ENCODE measurements at regions not wholly inside any gene's neighbourhood (a gene's known extent, or its start where the extent isn't known, plus 50 kb on each side); places are given as distances from the start of the nearest gene placed in this dataset.

DNA sequence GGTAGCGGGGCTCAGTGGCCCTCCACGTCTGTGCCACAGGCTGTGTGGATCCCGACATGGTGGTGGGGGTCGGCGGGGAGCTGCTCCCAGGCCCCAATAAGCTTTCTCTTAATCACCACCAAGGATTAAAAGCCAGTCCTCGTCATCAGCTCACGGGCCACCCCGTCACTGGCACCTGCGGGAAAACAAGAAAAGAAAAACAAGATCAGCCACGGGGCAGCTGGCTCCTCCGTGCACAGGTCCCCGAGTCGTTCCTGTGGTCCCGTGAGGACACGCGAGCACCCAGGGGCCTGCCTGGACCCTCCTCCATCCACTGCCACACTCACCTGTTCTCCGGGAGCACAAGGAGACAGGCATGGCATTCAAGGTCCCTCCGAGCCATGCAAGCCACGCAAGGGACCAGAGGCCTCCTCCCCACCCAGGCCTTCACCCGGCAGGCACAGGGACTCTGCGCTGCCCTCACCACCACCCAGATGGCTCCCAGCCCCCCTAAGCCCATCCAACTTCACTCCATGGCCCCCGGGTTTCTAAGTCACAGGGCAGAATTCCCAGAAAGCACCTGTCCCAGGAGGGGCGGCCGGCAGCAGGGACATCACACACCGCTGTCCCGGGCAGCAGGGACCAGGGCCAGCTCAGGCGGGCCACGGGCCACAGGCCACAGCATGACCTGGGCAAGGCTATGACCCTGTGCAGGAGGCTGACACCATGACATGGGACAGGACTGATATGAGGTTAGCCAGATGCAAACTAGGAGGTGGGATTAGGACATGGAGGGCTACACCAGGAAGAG is 72.0 kb downstream of the NCOR2 start:
- CTCF ChIA-PET = no interaction called here
- DNase-seq (ENCODE audit: low read depth, low spot score) (no peak), ATAC-seq (no peak)
- H3K4me1 ChIP-seq (ENCODE audit: control insufficient read depth in 1 of 2, insufficient read depth in 2 of 2, low read length in 2 of 2) = peaks cover 5 to 15% of the 10 kb centered on the region in 2 experiments
- no peaks in the 10 kb centered on the region for H3K27me3 ChIP-seq (ENCODE audit: insufficient read depth, low read length)
- H3K4me3 ChIP-seq (replicated peaks in 1 of 2; ENCODE audit: low read depth in 1 of 2, low read length in 2 of 2) = no peak overlapping the region
- POLR2A ChIA-PET = no interaction called here
- no peaks in the 10 kb centered on the region for H3K9me3 ChIP-seq (ENCODE audit: control insufficient read depth in 1 of 2, insufficient read depth in 1 of 2, low read depth in 1 of 2, low read length in 2 of 2)
- H3K4me2 ChIP-seq (ENCODE audit: low read length) = no peak overlapping the region
- no peak for TF ChIP-seq SP1 (IDR thresholded peaks at IDR 0.05; ENCODE audit: low read depth)
- no peak for TF ChIP-seq POLR2A (IDR thresholded peaks at IDR 0.05; ENCODE audit: borderline replicate concordance, extremely low read depth, insufficient read depth, insufficient read length)
- no peak for TF ChIP-seq ZNF274 (IDR thresholded peaks at IDR 0.05; ENCODE audit: low read depth, low read length)
- TF ChIP-seq, protein P1, sequence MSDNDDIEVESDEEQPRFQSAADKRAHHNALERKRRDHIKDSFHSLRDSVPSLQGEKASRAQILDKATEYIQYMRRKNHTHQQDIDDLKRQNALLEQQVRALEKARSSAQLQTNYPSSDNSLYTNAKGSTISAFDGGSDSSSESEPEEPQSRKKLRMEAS (IDR thresholded peaks at IDR 0.05) = no peak
- no peak for TF ChIP-seq CBX3 (IDR thresholded peaks at IDR 0.05; ENCODE audit: low read depth)
- TF ChIP-seq ELF1 (IDR thresholded peaks at IDR 0.05; ENCODE audit: borderline replicate concordance, low read depth) = no peak
- no peak for TF ChIP-seq EZH2 (IDR thresholded peaks at IDR 0.05)
- TF ChIP-seq ZBTB33 (IDR thresholded peaks at IDR 0.05; ENCODE audit: extremely low read depth, insufficient replicate concordance, low read length) = no peak
- TF ChIP-seq EGR1 (IDR thresholded peaks at IDR 0.05; ENCODE audit: low read depth) = no peak
- TF ChIP-seq YY1 (IDR thresholded peaks at IDR 0.05; ENCODE audit: extremely low read depth, insufficient replicate concordance, low read depth, low read length) = no peak
- no peak for TF ChIP-seq SRF (IDR thresholded peaks at IDR 0.05; ENCODE audit: low read depth)
- no peak for TF ChIP-seq EZH2phosphoT487 (IDR thresholded peaks at IDR 0.05; ENCODE audit: borderline replicate concordance)
- no peak overlapping the region for H2AFZ ChIP-seq (ENCODE audit: low read depth, low read length, poor library complexity, severe bottlenecking)
- H3K9me2 ChIP-seq (ENCODE audit: insufficient read depth) = no peaks in the 10 kb centered on the region
- RAD21 ChIA-PET (ENCODE audit: low non-redundant PET in 1 of 2, low total read pairs in 2 of 2, uncharacterized antibody in 2 of 2, unreplicated experiment in 2 of 2) = no interaction called here
- peaks cover 45% of the 10 kb centered on the region for H3K79me2 ChIP-seq (ENCODE audit: insufficient read depth, low read length)
- no peak overlapping the region for H3K9ac ChIP-seq (ENCODE audit: low read length)
- H3K27ac ChIP-seq (ENCODE audit: low read depth, low read length) = no peak overlapping the region; the same call in 1 of the 2 replicates
- H3K36me3 ChIP-seq (ENCODE audit: control insufficient read depth in 1 of 2, insufficient read depth in 2 of 2, low read length in 2 of 2) = no peaks in the 10 kb centered on the region; a peak in 1 of 4 replicates
- H4K20me1 ChIP-seq (ENCODE audit: insufficient read depth) = no peaks in the 10 kb centered on the region
- no TSS peak for BruUV-seq (replicated peaks)
- intact Hi-C loops (cut with micrococcal nuclease) = no loop called here
